ENCODE measurements at regions not wholly inside any gene's neighbourhood (a gene's known extent, or its start where the extent isn't known, plus 50 kb on each side); places are given as distances from the start of the nearest gene placed in this dataset.

GRCh38 chr18:42137693-42138375 lies 182.8 kb downstream of the PIK3C3 start:
- no peak for DNase-seq

- no peak for DNase-seq
Observed at GRCh38 chr18:42141439-42141838, 186.4 kb downstream of the PIK3C3 start.

GRCh38 chr18:42155024-42155423 lies 200.0 kb downstream of the PIK3C3 start:
- no peak for DNase-seq

GRCh38 chr18:42156281-42156680 lies 201.2 kb downstream of the PIK3C3 start:
- no peak for DNase-seq

- no peak for DNase-seq
Observed at GRCh38 chr18:42157420-42157819, 202.4 kb downstream of the PIK3C3 start.

- no peak for DNase-seq
Observed at GRCh38 chr18:42157878-42158277, 202.8 kb downstream of the PIK3C3 start.

- no peak for DNase-seq
Observed at GRCh38 chr18:42159146-42159545, 204.1 kb downstream of the PIK3C3 start.

- DNase-seq: no peak
Observed at GRCh38 chr18:42163321-42163720, 208.3 kb downstream of the PIK3C3 start.

- no peak for DNase-seq
Observed at GRCh38 chr18:42164556-42164955, 209.5 kb downstream of the PIK3C3 start.

GRCh38 chr18:42165922-42166513 lies 211.0 kb downstream of the PIK3C3 start:
- DNase-seq: no peak

- DNase-seq: no peak
Observed at GRCh38 chr18:42168487-42168886, 213.5 kb downstream of the PIK3C3 start.

GRCh38 chr18:42168907-42169306 lies 213.9 kb downstream of the PIK3C3 start:
- DNase-seq: no peak

GRCh38 chr18:42174909-42175308 lies 219.9 kb downstream of the PIK3C3 start:
- no peak for DNase-seq

- no peak for DNase-seq
Observed at GRCh38 chr18:42176599-42176998, 221.6 kb downstream of the PIK3C3 start.

- DNase-seq: no peak
Observed at GRCh38 chr18:42177390-42177789, 222.4 kb downstream of the PIK3C3 start.

GRCh38 chr18:42178376-42179080 lies 223.5 kb downstream of the PIK3C3 start:
- no peak for DNase-seq

- no peak for DNase-seq
Observed at GRCh38 chr18:42179542-42180121, 224.6 kb downstream of the PIK3C3 start.

GRCh38 chr18:42181474-42181873 lies 226.4 kb downstream of the PIK3C3 start:
- no peak for DNase-seq

GRCh38 chr18:42182728-42183700 lies 228.0 kb downstream of the PIK3C3 start:
- DNase-seq: peak; percentile 14

GRCh38 chr18:42183746-42184145 lies 228.7 kb downstream of the PIK3C3 start:
- peak; percentile 40 for DNase-seq

- no peak for DNase-seq
Observed at GRCh38 chr18:42184685-42185477, 229.8 kb downstream of the PIK3C3 start.

- DNase-seq: no peak
Observed at GRCh38 chr18:42185486-42185885, 230.5 kb downstream of the PIK3C3 start.
